SK-N-SH (cell line): ENCODE measurements at regions not wholly inside any gene's neighbourhood (a gene's known extent, or its start where the extent isn't known, plus 50 kb on each side); places are given as distances from the start of the nearest gene placed in this dataset.

ENCODE experiments used
- CTCF ChIA-PET: fragments of 300-600, 350-600 bp; formaldehyde crosslinking; extraction: SDS; loops from one replicate; lab custom pipeline; 2021; lab: Yijun Ruan, JAX
- POLR2A ChIA-PET: fragments of 350-600 bp; sonication (Branson Sonifier 250); formaldehyde crosslinking; extraction: SDS; loops from one replicate; lab custom pipeline; 2020; ENCODE audit warnings: antibody characterized with exemption, inconsistent platforms; lab: Yijun Ruan, JAX
- DNase-seq: peaks from one replicate; pipeline ENCODE4 v3.0.0; 2012
- H2AFZ ChIP-seq: fragments of 200-600 bp; sonication (generic); 2 replicates; pipeline ENCODE4 v1.8.1; 2016; ENCODE audit warnings: antibody characterized with exemption, mild to moderate bottlenecking, low read depth
- H3F3A ChIP-seq: fragments of 200-600 bp; sonication (generic); replicated peaks from 2 replicates; pipeline ENCODE3; 2016; ENCODE audit warnings: antibody characterized with exemption, mild to moderate bottlenecking; ENCODE audit not compliant: insufficient read depth
- H3K27ac ChIP-seq, 2 experiments: fragments of 200-500 bp in 1 of 2; fragments of 200-600 bp in 1 of 2; sonication (Bioruptor generic) in 1 of 2; sonication (generic), shearing (Covaris generic) in 1 of 2; 2 replicates each; pipeline versions ENCODE4 v1.5.1 to v1.6.1; 2014 to 2016; ENCODE audit warnings: low read depth in 2 of 2, inconsistent platforms in 1 of 2, low read length in 1 of 2, mild to moderate bottlenecking in 1 of 2, mixed read lengths in 1 of 2
- H3K27me3 ChIP-seq: fragments of 200-600 bp; sonication (generic), shearing (Covaris generic); 2 replicates; pipeline ENCODE4 v1.6.1; 2016; ENCODE audit warnings: mixed run types; ENCODE audit not compliant: insufficient read depth
- H3K36me3 ChIP-seq, 2 experiments: fragments of 200-500 bp in 1 of 2; fragments of 200-600 bp in 1 of 2; sonication (Bioruptor generic) in 1 of 2; sonication (generic) in 1 of 2; replicated peaks in 1 of 2; 2 replicates each; pipeline versions ENCODE3 to v1.5.1; 2014 to 2016; ENCODE audit warnings: low read length in 1 of 2, mild to moderate bottlenecking in 1 of 2; ENCODE audit not compliant: insufficient read depth in 2 of 2, control insufficient read depth in 1 of 2
- H3K4me1 ChIP-seq, 2 experiments: fragments of 200-500 bp in 1 of 2; fragments of 200-600 bp in 1 of 2; sonication (Bioruptor generic) in 1 of 2; sonication (generic), shearing (Covaris generic) in 1 of 2; 2 replicates each; pipeline versions ENCODE4 v1.5.1 to v1.6.1; 2014 to 2016; ENCODE audit warnings: low read depth in 1 of 2, low read length in 1 of 2, mixed run types in 1 of 2; ENCODE audit not compliant: insufficient read depth in 2 of 2, control insufficient read depth in 1 of 2
- H3K4me2 ChIP-seq: fragments of 200-600 bp; sonication (generic), shearing (Covaris generic); 2 replicates; pipeline ENCODE4 v1.6.1; 2017; ENCODE audit warnings: mixed run types
- H3K4me3 ChIP-seq, 2 experiments: fragments of 200-500 bp in 1 of 2; fragments of 200-600 bp in 1 of 2; sonication (Bioruptor generic) in 1 of 2; sonication (generic), shearing (Covaris generic) in 1 of 2; 2 replicates each; pipeline versions ENCODE4 v1.5.1 to v1.8.1; 2014 to 2016; ENCODE audit warnings: low read depth in 2 of 2, inconsistent platforms in 1 of 2, low read length in 1 of 2, mild to moderate bottlenecking in 1 of 2, mixed read lengths in 1 of 2, moderate library complexity in 1 of 2
- H3K79me2 ChIP-seq: fragments of 200-600 bp; sonication (generic); 2 replicates; pipeline ENCODE4 v1.8.1; 2017; ENCODE audit warnings: mild to moderate bottlenecking; ENCODE audit not compliant: insufficient read depth
- H3K9ac ChIP-seq: fragments of 200-600 bp; sonication (generic); 2 replicates; pipeline ENCODE4 v1.6.1; 2017; ENCODE audit warnings: mixed run types
- H3K9me2 ChIP-seq: fragments of 200-600 bp; sonication (generic); 2 replicates; pipeline ENCODE4 v1.6.1; 2017; ENCODE audit warnings: mixed run types
- H3K9me3 ChIP-seq: fragments of 200-600 bp; sonication (generic); 2 replicates; pipeline ENCODE4 v1.6.1; 2017; ENCODE audit warnings: mixed run types, mild to moderate bottlenecking, moderate library complexity
- H4K20me1 ChIP-seq: fragments of 200-600 bp; sonication (generic); 2 replicates; pipeline ENCODE4 v1.6.1; 2017; ENCODE audit warnings: mild to moderate bottlenecking, mixed run types; ENCODE audit not compliant: insufficient read depth
- EZH2phosphoT487 ChIP-seq: fragments of 200-600 bp; sonication (generic); IDR thresholded peaks from 2 replicates; pipeline ENCODE4 v1.6.1; 2017; ENCODE audit warnings: low read depth, mixed run types, mild to moderate bottlenecking, antibody characterized with exemption, moderate library complexity, borderline replicate concordance
- FOSL2 ChIP-seq: IDR thresholded peaks from 2 replicates; pipeline ENCODE4 v1.4.0; 2012; ENCODE audit warnings: low read depth, mild to moderate bottlenecking, moderate library complexity, borderline replicate concordance
- FOXJ3 ChIP-seq: sonication (generic); formaldehyde crosslinking; IDR thresholded peaks from 2 replicates; pipeline ENCODE4 v1.5.1; 2020; ENCODE audit warnings: mild to moderate bottlenecking, missing genetic modification reagents
- GATA2 ChIP-seq: sonication (generic); formaldehyde crosslinking; IDR thresholded peaks from 2 replicates; pipeline ENCODE4 v1.5.0; 2020; ENCODE audit warnings: mild to moderate bottlenecking, missing genetic modification reagents
- JUND ChIP-seq: IDR thresholded peaks from 2 replicates; pipeline ENCODE4 v1.4.0; 2012
- NRF1 ChIP-seq: IDR thresholded peaks from 2 replicates; pipeline ENCODE4 v1.6.1; 2012; ENCODE audit warnings: low read depth, mild to moderate bottlenecking, low read length
- TCF12 ChIP-seq: IDR thresholded peaks from 2 replicates; pipeline ENCODE4 v1.4.0; 2012
- YY1 ChIP-seq: IDR thresholded peaks from 2 replicates; pipeline ENCODE4 v1.4.0; 2012; ENCODE audit warnings: low read depth, mild to moderate bottlenecking
- WGBS: methylation state at CpG from one replicate; pipeline ENCODE4 v1.1.6; 2017; ENCODE audit warnings: low lambda C conversion rate; 5-methylcytosine and 5-hydroxymethylcytosine counted together
- TF ChIP-seq, protein P1 (sequence below): IDR thresholded peaks from 2 replicates; pipeline ENCODE4; 2012
- TF ChIP-seq, protein P2 (sequence below): IDR thresholded peaks from 2 replicates; pipeline ENCODE4 v1.4.0; 2012; ENCODE audit warnings: low read depth, borderline replicate concordance

DNA sequence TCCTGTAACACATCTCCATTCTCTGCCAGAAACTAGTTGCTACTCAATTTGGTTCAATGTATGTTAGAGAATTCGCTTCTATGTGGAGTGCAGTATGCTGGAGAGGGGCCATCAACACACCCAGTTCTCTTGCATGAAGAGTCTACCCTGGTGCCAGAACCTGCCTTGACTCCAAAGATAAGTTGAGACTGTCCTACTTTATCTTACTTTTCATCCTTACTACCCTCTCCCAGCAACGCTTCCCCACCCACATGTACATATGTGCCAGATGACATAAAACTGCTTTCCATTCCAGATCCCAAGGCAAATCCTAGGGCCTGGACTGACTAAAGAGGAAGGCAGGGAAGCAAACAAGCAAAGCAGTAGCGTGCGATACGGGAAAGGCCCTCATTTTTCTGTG, 442.6 kb upstream of the THRB start:
- TF ChIP-seq, protein P1, sequence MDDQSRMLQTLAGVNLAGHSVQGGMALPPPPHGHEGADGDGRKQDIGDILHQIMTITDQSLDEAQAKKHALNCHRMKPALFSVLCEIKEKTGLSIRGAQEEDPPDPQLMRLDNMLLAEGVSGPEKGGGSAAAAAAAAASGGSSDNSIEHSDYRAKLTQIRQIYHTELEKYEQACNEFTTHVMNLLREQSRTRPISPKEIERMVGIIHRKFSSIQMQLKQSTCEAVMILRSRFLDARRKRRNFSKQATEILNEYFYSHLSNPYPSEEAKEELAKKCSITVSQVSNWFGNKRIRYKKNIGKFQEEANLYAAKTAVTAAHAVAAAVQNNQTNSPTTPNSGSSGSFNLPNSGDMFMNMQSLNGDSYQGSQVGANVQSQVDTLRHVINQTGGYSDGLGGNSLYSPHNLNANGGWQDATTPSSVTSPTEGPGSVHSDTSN: no peak
- no peak for TF ChIP-seq TCF12
- TF ChIP-seq FOSL2: no peak
- TF ChIP-seq EZH2phosphoT487: no peak
- CTCF ChIA-PET: no interaction called here
- Histone ChIP-seq H3F3A (no peaks in the 10 kb centered on the region), H3K9me2 (no peaks in the 10 kb centered on the region), H3K4me2 (no peak overlapping the region), H3K36me3 (no peaks in the 10 kb centered on the region), H3K9me3 (no peaks in the 10 kb centered on the region), H3K4me1 (peaks cover 0 to 4% of the 10 kb centered on the region in 2 experiments; a peak in 1 of 4 replicates), H3K9ac (no peak overlapping the region), H4K20me1 (no peaks in the 10 kb centered on the region), H3K4me3 (no peak overlapping the region), H2AFZ (no peak overlapping the region), H3K79me2 (no peaks in the 10 kb centered on the region), H3K27ac (no peak overlapping the region), H3K27me3 (no peaks in the 10 kb centered on the region)
- no peak for DNase-seq
- POLR2A ChIA-PET: no interaction called here
- 68% methylated on average over 5 of the region's 5 CpGs for WGBS

DNA sequence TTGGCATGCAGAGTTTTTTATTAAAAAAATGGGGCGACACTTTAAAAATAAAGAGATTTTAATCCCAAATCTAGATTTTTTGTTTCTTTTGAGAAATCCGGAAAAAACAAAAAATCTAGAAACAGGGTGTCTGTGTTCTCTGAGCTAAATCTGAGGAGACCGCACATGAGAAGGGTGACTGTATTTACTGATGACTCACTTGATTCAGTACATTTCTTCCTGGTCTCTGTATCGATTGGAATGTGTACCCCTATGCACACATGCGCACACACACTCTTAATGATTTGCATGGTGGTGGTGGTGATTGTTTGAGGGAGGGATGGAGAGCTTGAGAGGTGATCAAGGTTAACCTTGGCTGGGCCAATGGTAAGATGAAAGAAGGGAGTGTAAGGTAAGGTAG, 443.1 kb upstream of the THRB start:
- CTCF ChIA-PET: interaction anchor here (0.9 kb wide), 1 partner anchor 60 kb away, joined by 3 read pairs; no protein-coding TSS in a partner anchor
- no peaks in the 10 kb centered on the region for H3K79me2 ChIP-seq
- no peak overlapping the region for H2AFZ ChIP-seq
- H3K9ac ChIP-seq: no peak overlapping the region
- POLR2A ChIA-PET: no interaction called here
- H3K4me1 ChIP-seq: peaks cover 0 to 4% of the 10 kb centered on the region in 2 experiments; a peak in 1 of 4 replicates
- no peak overlapping the region for H3K27ac ChIP-seq
- no peaks in the 10 kb centered on the region for H3K27me3 ChIP-seq
- no peaks in the 10 kb centered on the region for H3K36me3 ChIP-seq
- DNase-seq: no peak
- H3K4me2 ChIP-seq: no peak overlapping the region
- TF ChIP-seq YY1 (no peak), GATA2 (CRISPR knock-in tag) (no peak), NRF1 (no peak)
- WGBS: 76% methylated on average over 5 of the region's 5 CpGs
- H3K4me3 ChIP-seq: no peak overlapping the region
- no peaks in the 10 kb centered on the region for H4K20me1 ChIP-seq
- H3K9me2 ChIP-seq: no peaks in the 10 kb centered on the region
- H3K9me3 ChIP-seq: no peaks in the 10 kb centered on the region
- no peaks in the 10 kb centered on the region for H3F3A ChIP-seq

DNA sequence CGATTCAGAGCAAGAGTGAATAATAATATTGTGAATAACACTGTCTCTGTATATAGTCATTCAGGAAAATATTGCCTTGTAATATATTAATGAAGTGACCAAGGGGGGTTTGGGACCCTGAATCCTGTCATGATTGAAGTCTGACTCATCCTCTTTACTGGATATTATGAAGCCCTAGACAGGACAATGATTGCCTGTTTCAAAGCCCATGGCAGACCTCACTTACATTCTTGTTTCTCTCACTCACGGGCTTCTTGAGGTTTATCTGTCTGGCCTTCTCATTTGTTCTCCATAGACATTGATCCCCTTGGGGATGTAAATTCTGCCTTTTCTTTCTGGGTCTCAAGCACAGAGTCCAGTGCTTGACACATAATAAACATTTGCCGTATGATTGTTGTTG, 449.3 kb upstream of the THRB start:
- H3K79me2 ChIP-seq: no peaks in the 10 kb centered on the region
- no peak for TF ChIP-seq JUND
- TF ChIP-seq FOXJ3 (CRISPR knock-in tag): no peak
- TF ChIP-seq, protein P2, sequence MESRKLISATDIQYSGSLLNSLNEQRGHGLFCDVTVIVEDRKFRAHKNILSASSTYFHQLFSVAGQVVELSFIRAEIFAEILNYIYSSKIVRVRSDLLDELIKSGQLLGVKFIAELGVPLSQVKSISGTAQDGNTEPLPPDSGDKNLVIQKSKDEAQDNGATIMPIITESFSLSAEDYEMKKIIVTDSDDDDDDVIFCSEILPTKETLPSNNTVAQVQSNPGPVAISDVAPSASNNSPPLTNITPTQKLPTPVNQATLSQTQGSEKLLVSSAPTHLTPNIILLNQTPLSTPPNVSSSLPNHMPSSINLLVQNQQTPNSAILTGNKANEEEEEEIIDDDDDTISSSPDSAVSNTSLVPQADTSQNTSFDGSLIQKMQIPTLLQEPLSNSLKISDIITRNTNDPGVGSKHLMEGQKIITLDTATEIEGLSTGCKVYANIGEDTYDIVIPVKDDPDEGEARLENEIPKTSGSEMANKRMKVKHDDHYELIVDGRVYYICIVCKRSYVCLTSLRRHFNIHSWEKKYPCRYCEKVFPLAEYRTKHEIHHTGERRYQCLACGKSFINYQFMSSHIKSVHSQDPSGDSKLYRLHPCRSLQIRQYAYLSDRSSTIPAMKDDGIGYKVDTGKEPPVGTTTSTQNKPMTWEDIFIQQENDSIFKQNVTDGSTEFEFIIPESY: no peak
- 66% methylated on average over 3 of the region's 3 CpGs for WGBS

More for the DNA sequence above, 449.3 kb upstream of the THRB start:
- ChIA-PET CTCF (interaction anchor here (1.0 kb wide), 2 partner anchors 62 to 649 kb away, joined by 3 read pairs; no protein-coding TSS in a partner anchor), POLR2A (no interaction called here)
- Histone ChIP-seq H3K9me2 (no peaks in the 10 kb centered on the region), H3K27me3 (no peaks in the 10 kb centered on the region), H3K4me2 (no peak overlapping the region), H3K27ac (no peak overlapping the region), H3K4me3 (no peak overlapping the region), H3K9ac (no peak overlapping the region), H4K20me1 (no peaks in the 10 kb centered on the region), H3K36me3 (no peaks in the 10 kb centered on the region), H3F3A (no peaks in the 10 kb centered on the region), H2AFZ (no peak overlapping the region), H3K4me1 (no peaks in the 10 kb centered on the region), H3K9me3 (no peaks in the 10 kb centered on the region)
- no peak for DNase-seq
